GM21825 (cell line): ENCODE measurements at regions not wholly inside any gene's neighbourhood (a gene's known extent, or its start where the extent isn't known, plus 50 kb on each side); places are given as distances from the start of the nearest gene placed in this dataset.
"Not testable (repeated sequence)": the region's sequence is repeated elsewhere in the genome, so short reads cannot be mapped to it uniquely, and the experiment has no call there.

Experiments
- ATAC-seq: cut with Tn5 transposase; IDR thresholded peaks from one replicate; pipeline ENCODE4 v1.9.1; 2021; ENCODE audit warnings: mild to moderate bottlenecking, moderate library complexity; ENCODE audit not compliant: unreplicated experiment

DNA sequence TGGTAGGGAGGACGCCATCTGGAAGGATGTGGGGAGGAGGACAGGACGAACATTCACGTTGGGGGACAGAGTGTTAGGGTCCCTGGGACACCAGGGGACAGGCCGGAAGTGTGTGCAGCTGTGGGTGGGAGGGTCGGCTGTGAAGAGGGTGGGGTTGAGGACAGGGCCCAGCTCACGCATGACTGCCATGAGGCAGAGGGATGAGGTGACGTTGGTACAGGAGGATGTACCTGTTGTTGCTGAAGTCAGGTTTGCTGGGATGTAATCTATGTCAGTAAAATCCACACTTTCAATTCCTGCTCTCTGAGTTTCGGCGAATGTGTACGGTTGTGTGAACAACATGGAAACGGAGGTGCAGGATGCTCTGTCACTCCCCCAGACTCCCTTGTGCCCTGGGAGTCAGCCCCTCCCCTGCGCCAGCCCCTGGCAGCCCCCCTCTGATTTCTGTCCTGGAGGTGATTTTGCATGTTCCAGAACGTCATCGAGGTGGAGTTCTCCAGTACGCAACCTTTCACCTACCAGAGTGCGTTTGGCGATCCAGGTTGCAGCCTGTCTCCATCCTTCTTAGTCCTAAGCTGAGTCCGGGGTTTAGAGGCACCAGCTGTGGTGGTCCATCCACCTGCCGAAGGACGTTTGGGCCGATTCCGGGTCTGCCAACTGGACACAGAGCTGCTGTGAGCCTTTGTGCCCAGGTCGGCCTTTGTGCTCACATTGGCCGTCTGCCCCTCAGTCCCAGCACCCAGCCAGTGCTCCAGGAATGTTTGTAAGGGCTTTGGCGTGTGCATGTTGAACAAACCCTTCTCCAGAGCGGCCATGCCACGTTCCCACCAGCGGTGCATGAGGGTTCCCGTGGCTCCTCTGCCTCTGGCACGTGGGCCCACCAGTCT lies 203.2 kb downstream of the NPIPB11 start:
- ATAC-seq, result not testable (repeated sequence)

DNA sequence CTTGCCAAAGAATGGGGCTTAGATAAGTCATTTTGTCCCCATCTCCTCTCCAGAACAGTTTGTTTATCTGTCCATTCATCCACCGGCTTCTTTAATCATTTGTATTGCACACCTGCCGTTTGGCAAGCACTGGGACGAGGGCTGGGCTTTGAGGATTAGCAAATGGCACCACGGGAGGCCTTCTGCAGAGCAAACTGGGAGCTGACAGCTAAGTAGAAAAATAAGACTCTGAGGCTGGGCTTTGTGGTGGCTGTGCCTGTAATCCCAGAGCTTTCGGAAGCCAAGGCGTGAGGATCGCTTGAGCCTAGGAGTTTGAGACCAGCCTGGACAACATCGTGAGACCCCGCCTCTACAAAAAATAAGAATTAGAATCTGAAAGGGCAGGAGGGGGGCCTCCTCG lies 203.9 kb downstream of the NPIPB11 start:
- ATAC-seq, result not testable (repeated sequence)

DNA sequence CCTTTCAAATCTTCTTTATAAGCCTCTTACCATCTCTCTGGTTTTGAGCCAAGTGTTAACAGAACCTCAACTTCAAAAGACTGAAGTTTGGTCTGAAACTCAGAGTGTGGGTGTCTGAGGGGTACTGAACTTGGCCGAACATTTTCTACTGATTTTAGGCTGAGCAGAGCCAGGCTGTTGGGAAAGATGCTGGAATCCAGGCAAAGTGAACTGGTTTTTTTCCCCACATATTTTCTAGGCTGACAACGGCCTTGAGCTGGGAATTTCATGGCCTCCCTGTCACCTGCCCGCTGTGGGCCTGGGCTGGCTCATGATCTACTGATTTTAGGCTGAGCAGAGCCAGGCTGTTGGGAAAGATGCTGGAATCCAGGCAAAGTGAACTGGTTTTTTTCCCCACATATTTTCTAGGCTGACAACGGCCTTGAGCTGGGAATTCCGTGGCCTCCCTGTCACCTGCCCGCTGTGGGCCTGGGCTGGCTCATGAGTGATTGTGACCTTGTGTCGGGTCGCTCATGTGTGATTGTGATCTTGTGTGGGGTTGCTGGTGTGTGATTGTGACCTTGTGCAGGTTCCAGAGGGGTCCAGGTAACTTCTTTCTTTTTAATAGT lies 204.4 kb downstream of the NPIPB11 start:
- not testable (repeated sequence) for ATAC-seq

DNA sequence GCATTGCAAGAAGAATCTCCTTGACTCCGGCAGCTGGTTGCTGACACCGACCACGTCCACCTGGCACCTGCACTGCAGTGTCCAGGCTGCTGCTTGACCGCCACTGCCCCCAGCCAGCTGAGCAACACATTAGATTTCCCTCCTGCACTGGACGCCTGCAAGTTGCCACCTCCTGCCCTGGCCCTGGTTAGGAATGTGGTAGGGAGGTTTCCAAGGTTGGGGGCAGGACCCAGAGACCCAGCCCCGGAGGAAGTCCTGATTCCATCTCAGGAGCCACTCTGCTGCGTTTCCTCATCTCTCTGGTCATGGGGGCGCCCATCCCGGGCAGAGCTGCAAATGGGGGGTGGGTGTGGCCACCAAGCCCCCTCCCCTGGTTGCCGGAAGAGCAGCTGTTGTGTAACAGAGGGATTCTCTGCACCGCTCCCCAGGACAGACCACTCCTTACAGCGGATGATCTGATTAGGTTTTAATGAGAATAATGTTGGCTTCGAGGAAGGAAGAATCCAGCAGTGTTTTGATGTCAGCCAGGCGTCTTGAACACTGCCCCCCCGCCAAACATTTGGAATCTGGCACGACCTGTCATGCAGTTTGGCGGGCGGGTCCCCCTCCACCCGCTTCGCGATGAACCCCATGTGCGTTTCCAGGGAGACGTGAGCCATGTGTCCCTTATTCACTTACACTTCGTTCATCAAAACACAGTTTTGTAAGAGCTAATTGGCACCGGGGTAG lies 205.1 kb downstream of the NPIPB11 start:
- not testable (repeated sequence) for ATAC-seq

DNA sequence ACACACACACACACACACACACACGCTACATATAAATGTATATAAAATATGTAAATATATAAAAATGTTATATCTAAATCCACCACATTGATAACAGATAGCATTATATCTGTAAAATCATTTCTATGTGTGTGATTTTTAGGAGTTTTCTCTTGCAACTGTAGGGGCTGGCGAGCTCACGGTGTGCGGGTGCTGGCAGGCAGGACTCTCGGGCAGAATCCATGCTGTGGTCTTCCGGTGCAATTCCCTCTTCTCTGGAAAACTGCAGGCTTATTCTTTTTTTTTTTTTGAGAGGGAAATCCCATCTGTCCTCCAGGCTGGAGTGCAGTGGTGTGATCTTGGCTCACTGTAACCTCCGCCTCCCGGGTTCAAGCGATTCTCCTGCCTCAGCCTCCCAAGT lies 205.8 kb downstream of the NPIPB11 start:
- not testable (repeated sequence) for ATAC-seq

DNA sequence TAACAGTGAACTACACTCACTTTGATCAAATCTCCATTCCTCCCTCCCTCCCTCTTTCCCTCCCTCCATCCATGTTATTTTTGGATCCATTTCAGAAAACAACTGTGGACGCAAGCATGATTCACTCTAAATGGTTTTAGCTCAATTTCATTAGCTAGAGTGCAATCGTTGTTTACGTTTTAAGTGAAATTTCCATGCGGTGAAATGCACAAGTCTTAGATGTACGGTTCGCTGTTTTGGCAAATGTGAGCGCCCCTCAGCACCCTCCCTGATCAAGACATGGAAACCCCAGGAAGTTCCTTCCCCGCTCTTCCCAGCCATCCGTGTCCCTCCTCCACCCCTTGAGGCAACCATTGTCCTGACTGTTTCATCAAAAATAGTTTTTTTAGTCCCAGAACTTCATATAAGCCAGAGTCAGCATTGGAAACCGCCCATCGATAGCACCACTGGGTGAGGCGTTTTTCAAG lies 206.3 kb downstream of the NPIPB11 start:
- ATAC-seq, result not testable (repeated sequence)

DNA sequence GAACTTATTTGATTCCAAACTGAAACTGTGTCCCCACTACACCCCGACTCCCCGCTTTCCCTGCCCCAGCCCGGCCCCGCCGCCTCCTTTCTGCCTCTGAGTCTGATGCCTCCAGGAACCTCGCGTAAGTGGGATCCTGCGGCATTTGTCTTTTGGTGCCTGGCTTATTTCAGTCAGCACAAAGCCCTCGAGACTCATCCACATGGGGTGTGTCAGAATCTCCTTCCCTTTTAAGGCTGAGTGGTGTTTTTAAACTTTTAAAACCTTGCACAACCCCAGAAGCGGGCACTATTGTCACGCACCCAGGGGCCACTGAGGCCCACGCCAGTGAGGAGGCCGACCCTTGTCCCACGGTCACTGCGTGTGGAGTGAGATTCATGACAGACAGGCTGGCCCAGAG lies 206.9 kb downstream of the NPIPB11 start:
- not testable (repeated sequence) for ATAC-seq

DNA sequence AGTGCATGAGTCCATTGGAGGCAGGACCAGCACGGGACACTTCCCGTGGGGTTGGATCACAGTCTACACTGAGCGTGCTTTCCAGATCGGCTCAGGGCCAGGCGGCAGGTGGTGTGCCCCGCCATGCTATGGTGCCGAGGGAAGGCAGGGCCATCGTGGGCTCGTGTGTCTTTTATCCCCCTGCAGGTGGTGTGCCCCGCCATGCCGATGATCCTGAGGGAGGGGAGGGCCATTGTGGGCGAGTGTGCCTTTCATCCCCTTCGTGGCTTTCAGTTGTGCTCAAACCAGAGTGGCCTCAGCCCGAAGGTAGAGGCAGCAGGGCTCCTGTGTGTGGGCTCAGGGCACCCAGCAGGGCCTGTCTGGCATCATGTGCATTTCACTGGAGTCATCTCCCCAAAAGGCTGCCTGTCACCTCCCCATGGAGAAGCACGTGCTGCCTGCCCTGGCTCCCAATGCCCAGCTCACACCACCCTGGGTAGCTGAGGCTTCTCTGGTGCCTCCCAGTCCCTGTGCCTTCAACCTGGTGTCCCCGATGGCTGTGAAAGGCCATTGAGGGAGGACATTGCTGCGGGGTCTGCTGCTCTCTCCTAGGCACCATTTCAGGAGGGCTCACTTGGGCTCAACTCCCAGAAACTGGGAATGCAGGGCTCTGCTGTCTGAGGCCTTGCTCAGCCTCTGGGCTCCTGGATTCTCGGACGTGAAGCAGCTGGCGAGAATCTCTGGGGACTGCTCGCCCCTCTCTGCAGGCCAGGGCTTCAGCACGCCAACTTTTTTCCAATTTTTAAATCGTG lies 207.6 kb downstream of the NPIPB11 start:
- no peak for ATAC-seq

DNA sequence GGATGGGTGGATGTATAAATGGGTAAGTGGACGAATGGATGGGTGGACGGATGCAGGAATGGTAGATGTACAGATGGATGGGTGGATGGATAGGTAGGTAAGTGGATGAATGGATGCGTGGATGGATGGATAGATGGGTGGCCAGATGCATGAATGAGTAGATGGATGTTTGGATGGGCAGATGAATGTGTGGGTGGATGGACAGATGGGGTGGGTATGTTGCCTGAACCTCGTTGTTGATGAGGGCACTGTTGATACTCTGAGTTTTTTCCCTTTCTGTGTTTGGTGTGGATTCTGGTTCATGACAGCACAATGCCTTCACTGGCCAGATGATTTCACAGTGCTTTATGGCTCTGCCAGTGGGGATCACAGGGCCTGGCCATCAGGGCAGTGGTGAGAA lies 208.3 kb downstream of the NPIPB11 start:
- no peak for ATAC-seq

DNA sequence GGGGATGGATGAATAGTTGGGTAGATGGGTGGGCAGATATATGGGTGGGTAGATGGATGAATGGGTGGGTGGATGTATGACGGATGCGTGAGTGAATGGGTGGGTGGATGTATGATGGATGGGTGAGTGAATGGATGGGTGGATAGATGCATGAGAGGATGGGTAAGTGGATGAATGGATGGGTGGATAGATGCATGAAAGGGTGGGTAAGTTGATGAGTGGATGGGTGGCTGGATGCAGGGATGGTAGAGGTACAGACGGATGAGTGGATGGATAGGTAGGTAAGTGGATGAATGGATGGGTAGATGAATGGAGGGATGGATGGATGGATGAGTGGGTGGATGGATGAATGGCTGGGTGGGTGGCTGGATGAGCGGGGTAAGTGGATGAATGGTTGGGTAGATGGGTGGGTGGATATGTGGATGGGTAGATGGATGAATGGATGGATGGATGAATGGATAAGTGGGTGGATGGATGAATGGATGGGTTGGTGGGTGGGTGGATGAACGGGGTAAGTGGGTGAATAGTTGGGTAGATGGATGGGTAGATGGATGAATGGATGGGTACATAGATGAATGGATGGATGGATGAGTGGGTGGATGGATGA lies 208.9 kb downstream of the NPIPB11 start:
- not testable (repeated sequence) for ATAC-seq

DNA sequence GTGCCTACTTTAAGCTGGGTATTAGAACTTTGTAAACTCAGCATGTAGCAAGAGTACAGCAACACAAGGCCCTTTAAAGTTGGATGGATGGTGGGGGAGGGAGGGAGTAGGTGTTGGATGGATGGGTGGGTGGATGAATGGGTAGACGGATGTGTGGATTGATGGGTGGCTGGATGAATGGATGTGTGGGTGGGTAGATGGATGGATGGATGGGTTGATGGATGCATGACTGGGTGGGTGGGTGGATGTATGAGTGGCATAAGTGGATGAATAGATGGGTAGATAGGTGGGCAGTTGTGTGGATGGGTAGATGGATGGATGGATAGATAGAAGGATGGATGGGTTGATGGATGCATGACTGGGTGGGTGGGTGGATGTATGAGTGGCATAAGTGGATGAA lies 209.8 kb downstream of the NPIPB11 start:
- ATAC-seq, result not testable (repeated sequence)

DNA sequence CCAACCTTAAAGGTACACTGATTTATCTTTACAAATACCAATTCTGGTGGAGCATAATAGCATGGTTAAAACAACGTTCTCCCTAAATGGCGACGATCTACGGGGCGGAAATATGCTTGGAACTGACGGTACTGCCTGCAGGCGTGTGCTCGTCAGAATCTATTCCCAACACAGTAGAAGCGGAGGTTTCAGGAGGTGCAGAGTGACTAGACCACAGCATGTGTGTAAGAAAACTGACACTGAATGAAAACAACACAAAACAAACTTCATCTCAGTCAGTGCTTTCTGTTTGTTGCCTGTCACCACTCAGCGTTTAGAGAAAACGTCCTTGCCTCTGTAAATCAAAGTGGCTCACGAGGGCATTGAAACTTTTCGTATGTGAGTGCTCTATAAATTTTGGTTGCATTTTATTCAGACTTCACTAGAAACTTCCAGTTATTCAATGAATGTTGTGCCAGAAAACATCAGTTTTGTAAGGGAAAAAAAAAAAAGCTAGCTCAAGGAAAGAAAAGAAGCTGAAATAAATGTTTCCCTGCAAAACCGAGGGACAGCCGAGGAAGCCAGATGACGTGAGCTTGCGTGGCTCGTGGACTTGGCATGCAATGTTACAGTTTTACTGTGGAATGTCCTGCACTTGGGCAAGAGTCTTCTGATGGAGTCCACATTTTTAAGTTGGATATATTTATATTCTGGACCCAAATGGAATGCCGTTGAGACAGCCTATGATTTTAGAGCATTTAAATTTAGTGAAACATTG lies 210.4 kb downstream of the LAT start:
- ATAC-seq, result not testable (repeated sequence)

DNA sequence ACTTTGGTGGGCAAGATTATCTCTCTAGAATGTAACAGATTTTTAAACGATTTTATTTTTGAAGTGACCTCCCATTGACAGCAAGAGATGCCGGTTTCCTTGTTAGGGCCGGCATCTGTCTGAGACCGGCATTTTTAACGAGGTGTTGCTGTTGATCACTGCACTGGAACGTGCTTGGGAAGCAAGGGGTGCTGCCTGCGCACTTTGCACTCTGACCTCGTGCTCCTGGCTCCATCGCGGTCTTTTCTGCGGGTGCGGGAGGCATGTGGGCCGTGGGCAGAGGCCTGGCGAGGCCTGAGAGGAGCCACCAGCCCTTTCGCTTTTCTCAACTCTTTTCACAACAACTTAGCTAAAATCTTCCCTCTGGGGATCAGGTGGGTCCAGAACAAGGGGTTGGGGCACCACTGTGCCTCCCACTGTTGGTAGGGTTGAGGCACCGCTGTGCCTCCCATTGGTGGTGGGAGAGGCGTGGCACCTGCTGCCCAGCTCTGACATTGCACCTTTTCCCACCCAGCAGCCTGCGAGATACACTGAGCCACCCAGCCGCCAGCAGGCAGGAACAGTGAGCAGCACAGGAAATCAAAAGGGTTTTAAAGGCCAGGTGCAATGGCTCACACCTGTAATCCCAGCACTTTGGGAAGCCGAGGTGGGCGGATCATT lies 209.5 kb downstream of the LAT start:
- not testable (repeated sequence) for ATAC-seq

DNA sequence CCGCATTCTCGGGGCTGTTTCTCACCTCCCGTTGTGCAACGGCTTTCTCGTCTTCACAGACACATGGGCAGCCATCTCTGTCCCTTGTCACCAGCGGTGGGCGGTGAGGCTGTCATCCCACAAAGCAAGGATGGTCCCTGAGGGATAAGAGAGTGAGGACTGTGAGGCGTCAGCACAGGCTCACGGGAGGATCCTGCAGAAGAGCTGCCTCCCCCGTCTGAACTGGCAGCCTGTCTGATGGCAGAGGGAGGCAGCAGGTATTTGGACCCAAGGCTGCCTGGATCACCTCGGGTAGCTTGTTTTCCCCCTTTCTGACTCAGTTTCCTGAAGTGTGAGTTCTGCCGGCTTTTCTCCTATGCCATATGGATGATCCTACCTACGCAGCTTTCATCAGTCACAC lies 208.8 kb downstream of the LAT start:
- ATAC-seq, result not testable (repeated sequence)

DNA sequence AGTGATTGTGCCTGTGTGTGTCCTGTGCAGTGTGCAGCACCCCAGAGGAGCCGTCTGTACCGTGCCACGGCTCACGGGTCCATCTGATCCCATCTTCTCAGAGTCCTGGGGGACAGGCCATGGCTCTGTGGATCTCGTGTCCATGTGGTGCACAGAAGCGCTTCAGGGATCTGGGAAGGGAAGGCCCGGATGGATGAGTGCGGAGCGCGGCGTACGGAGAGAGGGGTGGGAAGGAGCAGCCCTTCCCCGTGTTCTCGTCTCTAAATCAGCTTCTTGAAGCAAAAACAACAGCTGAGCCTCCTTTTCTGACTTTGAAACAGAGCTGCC lies 208.4 kb downstream of the LAT start:
- not testable (repeated sequence) for ATAC-seq

DNA sequence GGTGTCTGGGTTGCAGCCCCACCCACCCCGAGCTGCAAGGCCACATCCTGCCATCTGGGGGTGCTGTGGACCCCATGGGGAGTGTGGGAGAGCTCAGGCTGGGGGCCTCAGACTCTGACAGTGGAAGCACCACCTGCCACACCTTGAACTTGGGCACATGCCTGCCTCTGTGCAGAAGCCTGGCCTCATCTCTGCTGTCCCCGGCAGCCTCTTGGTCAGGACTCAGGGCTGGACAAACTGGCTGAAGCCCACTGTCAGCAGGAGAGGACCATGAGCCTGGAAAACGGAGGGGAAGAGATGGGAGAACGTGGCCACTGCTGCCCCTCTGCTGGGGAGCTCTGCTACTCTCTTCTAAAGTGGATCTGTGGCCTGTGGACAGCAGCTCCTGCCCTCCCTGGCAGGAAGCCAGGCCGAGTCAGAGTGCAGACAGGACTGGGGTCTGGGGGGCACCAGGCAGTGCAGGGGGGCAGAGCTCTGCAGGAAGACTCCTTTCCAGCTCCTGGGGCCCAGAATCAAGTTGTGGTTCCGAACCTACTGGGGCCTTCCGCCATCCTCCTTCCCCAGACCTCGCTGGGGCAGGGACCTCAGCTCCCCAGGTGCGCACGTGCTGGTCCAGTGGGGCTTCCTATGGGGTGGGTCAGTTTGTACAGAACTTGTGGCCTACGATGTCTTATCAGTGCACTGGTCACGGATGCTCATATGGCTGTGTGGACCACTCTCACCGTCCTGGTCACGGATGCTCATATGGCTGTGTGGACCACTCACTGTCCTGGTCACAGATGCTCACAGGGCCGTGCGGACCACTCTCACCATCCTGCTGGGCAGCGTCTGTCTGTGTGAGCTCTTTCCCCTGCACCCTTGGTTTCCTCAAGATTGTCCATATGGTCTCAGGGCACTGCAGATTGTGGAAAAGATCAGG lies 207.7 kb downstream of the LAT start:
- no peak for ATAC-seq

DNA sequence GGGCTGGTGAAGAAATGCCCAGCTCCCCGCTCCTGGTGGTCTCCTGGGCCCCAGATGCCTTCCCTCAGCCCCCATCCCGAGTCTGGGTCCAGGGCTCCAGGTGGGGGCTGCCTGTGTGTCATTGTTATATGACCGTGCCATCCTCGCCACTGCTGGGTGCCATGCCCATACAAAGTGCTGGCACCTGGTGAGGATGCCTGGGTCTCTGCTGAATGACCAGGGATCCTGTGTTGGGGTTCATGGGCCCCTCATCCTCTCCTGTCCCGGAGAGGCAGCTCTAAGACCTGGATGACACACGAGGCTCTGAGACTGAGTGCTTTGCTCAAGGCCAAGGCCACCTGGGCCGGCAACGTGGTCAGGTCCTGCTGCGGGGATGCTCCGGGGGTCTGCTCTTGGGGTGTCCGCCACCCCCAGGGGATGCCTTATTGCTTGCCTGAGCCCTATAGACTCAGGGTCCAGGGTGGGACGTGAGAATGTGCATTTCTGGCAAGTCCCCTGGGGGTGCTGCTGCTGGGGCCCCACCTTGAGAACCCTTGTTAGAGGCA lies 206.9 kb downstream of the LAT start:
- ATAC-seq, result not testable (repeated sequence)
